ENCODE measurements at regions not wholly inside any gene's neighbourhood (a gene's known extent, or its start where the extent isn't known, plus 50 kb on each side); places are given as distances from the start of the nearest gene placed in this dataset.

DNA sequence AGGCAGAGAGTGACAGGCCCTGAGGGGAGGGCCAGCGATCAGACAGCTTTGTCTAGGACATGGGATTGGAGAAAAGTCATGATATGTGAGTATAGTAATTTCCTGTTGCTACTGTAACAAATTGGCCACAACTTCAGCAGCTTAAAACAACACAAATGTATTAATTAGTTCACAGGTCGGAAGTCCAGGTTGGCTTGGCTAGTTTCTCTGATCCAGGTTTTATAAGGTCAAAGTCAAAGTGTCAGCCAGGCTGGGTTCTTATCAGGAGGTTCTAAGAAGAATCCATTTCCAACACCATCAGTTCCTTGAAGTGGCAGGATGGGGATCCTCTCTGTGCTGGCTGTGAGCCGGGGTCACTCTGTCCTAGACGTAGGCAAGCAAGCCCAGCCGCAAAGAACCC is 76.2 kb upstream of the SEC14L1 start:
- Mint-ChIP-seq H3K4me3 (no peak overlapping the region), H3K4me1 (no peaks in the 10 kb centered on the region), H3K27ac (no peak overlapping the region), H3K36me3 (no peaks in the 10 kb centered on the region), H3K27me3 (ENCODE audit: low read depth in 3 of 3) (peaks cover 4 to 11% (median 7%) of the 10 kb centered on the region in 3 donors), H3K9me3 (peaks cover 0 to 2% (median 0%) of the 10 kb centered on the region in 7 donors)
- H4K20me1 ChIP-seq (ENCODE audit: insufficient read depth, low read length): no peaks in the 10 kb centered on the region
- no peak for DNase-seq
- WGBS (ENCODE audit: insufficient coverage): 94% methylated on average over 3 of the region's 5 CpGs
- no peak overlapping the region for H3K4me3 ChIP-seq (replicated peaks in 1 of 3; ENCODE audit: low read depth in 2 of 3, low read length in 3 of 3)
- H3K9ac ChIP-seq (ENCODE audit: insufficient read depth, low read length, poor library complexity, severe bottlenecking): no peak overlapping the region
- H3K27me3 ChIP-seq (ENCODE audit: control insufficient read depth in 2 of 2, insufficient read depth in 2 of 2, low read length in 2 of 2): no peaks in the 10 kb centered on the region
- no peak overlapping the region for H3K27ac ChIP-seq (ENCODE audit: low read depth in 1 of 2, low read length in 2 of 2)
- intact Hi-C loops (cut with micrococcal nuclease): no loop called here
- H3K4me1 ChIP-seq (ENCODE audit: control insufficient read depth in 1 of 2, insufficient read depth in 2 of 2, low read length in 2 of 2): no peaks in the 10 kb centered on the region
- no peaks in the 10 kb centered on the region for H3K9me3 ChIP-seq (replicated peaks in 1 of 2; ENCODE audit: control insufficient read depth in 1 of 2, insufficient read depth in 1 of 2, low read length in 2 of 2)
- no peaks in the 10 kb centered on the region for H3K79me2 ChIP-seq (ENCODE audit: insufficient read depth, low read length)
- no peak overlapping the region for H2AFZ ChIP-seq (ENCODE audit: insufficient read depth, low read depth, low read length, poor library complexity, severe bottlenecking)
- no peaks in the 10 kb centered on the region for H3K36me3 ChIP-seq (replicated peaks in 1 of 2; ENCODE audit: control insufficient read depth in 1 of 2, insufficient read depth in 2 of 2, low read length in 2 of 2)
- TF ChIP-seq, protein P1, sequence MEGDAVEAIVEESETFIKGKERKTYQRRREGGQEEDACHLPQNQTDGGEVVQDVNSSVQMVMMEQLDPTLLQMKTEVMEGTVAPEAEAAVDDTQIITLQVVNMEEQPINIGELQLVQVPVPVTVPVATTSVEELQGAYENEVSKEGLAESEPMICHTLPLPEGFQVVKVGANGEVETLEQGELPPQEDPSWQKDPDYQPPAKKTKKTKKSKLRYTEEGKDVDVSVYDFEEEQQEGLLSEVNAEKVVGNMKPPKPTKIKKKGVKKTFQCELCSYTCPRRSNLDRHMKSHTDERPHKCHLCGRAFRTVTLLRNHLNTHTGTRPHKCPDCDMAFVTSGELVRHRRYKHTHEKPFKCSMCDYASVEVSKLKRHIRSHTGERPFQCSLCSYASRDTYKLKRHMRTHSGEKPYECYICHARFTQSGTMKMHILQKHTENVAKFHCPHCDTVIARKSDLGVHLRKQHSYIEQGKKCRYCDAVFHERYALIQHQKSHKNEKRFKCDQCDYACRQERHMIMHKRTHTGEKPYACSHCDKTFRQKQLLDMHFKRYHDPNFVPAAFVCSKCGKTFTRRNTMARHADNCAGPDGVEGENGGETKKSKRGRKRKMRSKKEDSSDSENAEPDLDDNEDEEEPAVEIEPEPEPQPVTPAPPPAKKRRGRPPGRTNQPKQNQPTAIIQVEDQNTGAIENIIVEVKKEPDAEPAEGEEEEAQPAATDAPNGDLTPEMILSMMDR (IDR thresholded peaks at IDR 0.05): no peak
- H3K4me2 ChIP-seq (replicated peaks; ENCODE audit: extremely low read depth, low read length, poor library complexity, severe bottlenecking): no peak overlapping the region

DNA sequence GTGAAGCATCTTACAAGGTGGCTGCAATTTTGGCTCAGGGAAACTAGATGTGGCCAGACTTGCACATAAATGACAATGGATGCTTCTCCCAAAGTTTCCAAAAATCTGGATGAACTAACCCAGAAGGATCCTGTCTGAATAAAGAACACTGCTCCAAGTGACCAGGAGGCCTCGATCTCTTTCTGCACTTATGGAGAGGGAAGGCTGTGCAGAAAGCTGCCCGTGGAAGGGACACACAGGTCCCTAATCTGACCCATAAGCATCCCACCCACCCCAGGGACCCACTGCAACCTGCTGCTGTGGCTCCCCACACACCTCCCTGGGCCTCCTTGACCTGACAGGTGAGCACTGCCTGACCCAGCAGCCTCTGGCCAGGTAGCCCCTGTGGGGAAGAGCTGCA is 74.6 kb upstream of the SEC14L1 start:
- H3K27ac Mint-ChIP-seq: no peak overlapping the region
- no peak for DNase-seq
- no CpG with 5 or more reads among the region's 2 CpGs for WGBS (ENCODE audit: insufficient coverage)

More for the DNA sequence above, 74.6 kb upstream of the SEC14L1 start:
- no peak overlapping the region for H3K4me2 ChIP-seq (replicated peaks; ENCODE audit: extremely low read depth, low read length, poor library complexity, severe bottlenecking)
- no peak overlapping the region for H3K4me3 Mint-ChIP-seq
- intact Hi-C loops (cut with micrococcal nuclease): loop anchor here in 1 of 2 donors (5.0 kb wide), 1 partner anchor 199 kb away; the partner anchor contains the start of gene MGAT5B
- H3K4me3 ChIP-seq (replicated peaks in 1 of 3; ENCODE audit: low read depth in 2 of 3, low read length in 3 of 3): no peak overlapping the region
- no peak overlapping the region for H3K27ac ChIP-seq (ENCODE audit: low read depth in 1 of 2, low read length in 2 of 2)
- H3K9me3 Mint-ChIP-seq: peaks cover 0 to 2% (median 0%) of the 10 kb centered on the region in 7 donors
- H4K20me1 ChIP-seq (ENCODE audit: insufficient read depth, low read length): no peaks in the 10 kb centered on the region
- no peak overlapping the region for H2AFZ ChIP-seq (ENCODE audit: insufficient read depth, low read depth, low read length, poor library complexity, severe bottlenecking)
- peaks cover 4 to 12% (median 4%) of the 10 kb centered on the region in 3 donors for H3K27me3 Mint-ChIP-seq (ENCODE audit: low read depth in 3 of 3)
- no peaks in the 10 kb centered on the region for H3K79me2 ChIP-seq (ENCODE audit: insufficient read depth, low read length)
- no peak overlapping the region for H3K9ac ChIP-seq (ENCODE audit: insufficient read depth, low read length, poor library complexity, severe bottlenecking)
- TF ChIP-seq, protein P1 (IDR thresholded peaks at IDR 0.05): no peak
- H3K4me1 Mint-ChIP-seq: no peaks in the 10 kb centered on the region
- no peaks in the 10 kb centered on the region for H3K36me3 ChIP-seq (replicated peaks in 1 of 2; ENCODE audit: control insufficient read depth in 1 of 2, insufficient read depth in 2 of 2, low read length in 2 of 2)
- no peaks in the 10 kb centered on the region for H3K36me3 Mint-ChIP-seq
- no peaks in the 10 kb centered on the region for H3K27me3 ChIP-seq (ENCODE audit: control insufficient read depth in 2 of 2, insufficient read depth in 2 of 2, low read length in 2 of 2)
- no peaks in the 10 kb centered on the region for H3K9me3 ChIP-seq (replicated peaks in 1 of 2; ENCODE audit: control insufficient read depth in 1 of 2, insufficient read depth in 1 of 2, low read length in 2 of 2)
- no peaks in the 10 kb centered on the region for H3K4me1 ChIP-seq (ENCODE audit: control insufficient read depth in 1 of 2, insufficient read depth in 2 of 2, low read length in 2 of 2)

All from CD14-positive monocyte (primary cell).